ENCODE measurements at regions not wholly inside any gene's neighbourhood (a gene's known extent, or its start where the extent isn't known, plus 50 kb on each side); places are given as distances from the start of the nearest gene placed in this dataset.

- TF ChIP-seq CTCF (IDR thresholded peaks at IDR 0.05) (no peak), POLR2A (IDR thresholded peaks at IDR 0.05) (no peak)
Observed at GRCh38 chr20:58145506-58146080, 82.9 kb downstream of the ANKRD60 start.

Data from uterus (tissue), 2 donors.